Nucleus accumbens (tissue), 56 donors: ENCODE measurements at regions not wholly inside any gene's neighbourhood (a gene's known extent, or its start where the extent isn't known, plus 50 kb on each side); places are given as distances from the start of the nearest gene placed in this dataset.

Experiments
- DNase-seq, 56 donors: peaks; one replicate each; lab custom pipeline; 2025; lab: John Stamatoyannopoulos, UW

GRCh38 chr13:54150851-54151250 lies 1122.2 kb downstream of the OLFM4 start:
- DNase-seq, result no peak

- no peak for DNase-seq
Observed at GRCh38 chr13:54162069-54162468, 1133.5 kb downstream of the OLFM4 start.

- DNase-seq, result no peak
Observed at GRCh38 chr13:54165581-54166215, 1137.1 kb downstream of the OLFM4 start.

GRCh38 chr13:54173996-54174395 lies 1145.4 kb downstream of the OLFM4 start:
- no peak for DNase-seq

GRCh38 chr13:54175466-54175865 lies 1146.9 kb downstream of the OLFM4 start:
- no peak for DNase-seq

- DNase-seq, result no peak
Observed at GRCh38 chr13:54177466-54177865, 1148.9 kb downstream of the OLFM4 start.

GRCh38 chr13:54183166-54183565 lies 1154.6 kb downstream of the OLFM4 start:
- DNase-seq, result no peak

GRCh38 chr13:54183728-54184127 lies 1155.1 kb downstream of the OLFM4 start:
- DNase-seq, result no peak

GRCh38 chr13:54184576-54184975 lies 1156.0 kb downstream of the OLFM4 start:
- no peak for DNase-seq

- DNase-seq, result no peak
Observed at GRCh38 chr13:54185101-54185500, 1156.5 kb downstream of the OLFM4 start.

GRCh38 chr13:54185785-54186184 lies 1157.2 kb downstream of the OLFM4 start:
- DNase-seq, result peak in 1 of 56 donors; percentile 3

- no peak for DNase-seq
Observed at GRCh38 chr13:54187461-54187860, 1158.8 kb downstream of the OLFM4 start.

GRCh38 chr13:54194233-54195024 lies 1165.8 kb downstream of the OLFM4 start:
- DNase-seq, result peak in 2 of 56 donors; percentile 1 to 13

- DNase-seq, result no peak
Observed at GRCh38 chr13:54196684-54197083, 1168.1 kb downstream of the OLFM4 start.

- DNase-seq, result no peak
Observed at GRCh38 chr13:54198911-54199310, 1170.3 kb downstream of the OLFM4 start.

GRCh38 chr13:54206626-54207025 lies 1178.0 kb downstream of the OLFM4 start:
- DNase-seq, result no peak

- no peak for DNase-seq
Observed at GRCh38 chr13:54210397-54211049, 1181.9 kb downstream of the OLFM4 start.

- no peak for DNase-seq
Observed at GRCh38 chr13:54216221-54216620, 1187.6 kb downstream of the OLFM4 start.

GRCh38 chr13:54226876-54227275 lies 1198.3 kb downstream of the OLFM4 start:
- peak in 33 of 56 donors; percentile 0 to 54 (median 14) for DNase-seq

GRCh38 chr13:54232700-54233099 lies 1204.1 kb downstream of the OLFM4 start:
- no peak for DNase-seq

- DNase-seq, result no peak
Observed at GRCh38 chr13:54234607-54235006, 1206.0 kb downstream of the OLFM4 start.

- DNase-seq, result no peak
Observed at GRCh38 chr13:54241719-54242118, 1213.1 kb downstream of the OLFM4 start.
